WTC11 (cell line): ENCODE measurements at regions not wholly inside any gene's neighbourhood (a gene's known extent, or its start where the extent isn't known, plus 50 kb on each side); places are given as distances from the start of the nearest gene placed in this dataset.

Experiments used
- ATAC-seq: fragments of 200-7000 bp; cut with Tn5 transposase; 2 replicates; pipeline ENCODE4 v1.10.0; 2021; ENCODE audit warnings: mild to moderate bottlenecking, moderate library complexity
- CTCF ChIA-PET: fragments of 300-600 bp; sonication (Branson Sonifier 250); formaldehyde crosslinking; loops from one replicate; lab custom pipeline; 2021; ENCODE audit warnings: antibody characterized with exemption; lab: Charles Lee
- POLR2A ChIA-PET: fragments of 350-600 bp; sonication (Branson Sonifier 250); formaldehyde crosslinking; loops from one replicate; lab custom pipeline; 2021; ENCODE audit warnings: antibody characterized with exemption; lab: Charles Lee
- DNase-seq: peaks from one replicate; pipeline ENCODE4 v3.0.0; 2021; ENCODE audit warnings: low spot score
- H3K27ac Mint-ChIP-seq: 2 replicates; pipeline ENCODE4 v1.8.0; 2021; ENCODE audit warnings: mixed read lengths
- H3K27me3 Mint-ChIP-seq: 2 replicates; pipeline ENCODE4 v1.8.0; 2021; ENCODE audit warnings: low read depth, mild to moderate bottlenecking, moderate library complexity, mixed read lengths
- H3K36me3 Mint-ChIP-seq: 2 replicates; pipeline ENCODE4 v1.8.0; 2021; ENCODE audit warnings: mixed read lengths
- H3K4me1 Mint-ChIP-seq: 2 replicates; pipeline ENCODE4 v1.8.0; 2022; ENCODE audit warnings: mixed read lengths
- H3K4me3 Mint-ChIP-seq: 2 replicates; pipeline ENCODE4 v1.8.0; 2021; ENCODE audit warnings: mild to moderate bottlenecking, moderate library complexity, mixed read lengths
- H3K9me3 Mint-ChIP-seq: 2 replicates; pipeline ENCODE4 v1.8.0; 2021; ENCODE audit warnings: mixed read lengths
- AFF4 ChIP-seq: sonication (generic); formaldehyde crosslinking; IDR thresholded peaks from 2 replicates; pipeline ENCODE4 v1.8.1; 2023; ENCODE audit warnings: mild to moderate bottlenecking, missing genetic modification reagents, borderline replicate concordance
- AR ChIP-seq: fragments of 250-450 bp; sonication (Bioruptor Pico); IDR thresholded peaks from 2 replicates; pipeline ENCODE4 v1.9.0; 2021; ENCODE audit warnings: mild to moderate bottlenecking
- ATF2 ChIP-seq: sonication (generic); formaldehyde crosslinking; IDR thresholded peaks from 2 replicates; pipeline ENCODE4 v1.8.1; 2022; ENCODE audit warnings: low read depth, missing genetic modification reagents, borderline replicate concordance
- ERG ChIP-seq: fragments of 250-450 bp; sonication (Bioruptor Pico); IDR thresholded peaks from 2 replicates; pipeline ENCODE4 v1.8.0; 2021; ENCODE audit warnings: mild to moderate bottlenecking
- ETV6 ChIP-seq: sonication (generic); formaldehyde crosslinking; IDR thresholded peaks from 2 replicates; pipeline ENCODE4 v1.8.1; 2022; ENCODE audit warnings: mild to moderate bottlenecking, missing genetic modification reagents
- JAZF1 ChIP-seq: fragments of 250-450 bp; sonication (Bioruptor Pico); IDR thresholded peaks from 2 replicates; pipeline ENCODE4 v1.9.0; 2021; ENCODE audit warnings: moderate library complexity, mild to moderate bottlenecking, inconsistent platforms
- MAX ChIP-seq: sonication (generic); formaldehyde crosslinking; IDR thresholded peaks from 2 replicates; pipeline ENCODE4 v1.8.0; 2022; ENCODE audit warnings: mild to moderate bottlenecking, missing genetic modification reagents
- PRRX2 ChIP-seq: fragments of 250-450 bp; sonication (Bioruptor Pico); IDR thresholded peaks from 2 replicates; pipeline ENCODE4 v1.8.0; 2021; ENCODE audit warnings: mild to moderate bottlenecking
- SMAD3 ChIP-seq: sonication (generic); formaldehyde crosslinking; IDR thresholded peaks from 2 replicates; pipeline ENCODE4 v1.8.0; 2022; ENCODE audit warnings: missing genetic modification reagents, mild to moderate bottlenecking, borderline replicate concordance
- SP1 ChIP-seq: sonication (generic); formaldehyde crosslinking; conservative IDR thresholded peaks from 2 replicates; pipeline ENCODE4 v1.8.1; 2022; ENCODE audit warnings: missing genetic modification reagents
- ZNF121 ChIP-seq: sonication (generic); formaldehyde crosslinking; IDR thresholded peaks from 2 replicates; pipeline ENCODE4 v1.8.0; 2023; ENCODE audit warnings: missing genetic modification reagents
- ZNF281 ChIP-seq: sonication (generic); formaldehyde crosslinking; IDR thresholded peaks from 2 replicates; pipeline ENCODE4 v1.8.0; 2023; ENCODE audit warnings: mild to moderate bottlenecking, missing genetic modification reagents
- ZNF425 ChIP-seq: fragments of 250-450 bp; sonication (Bioruptor Pico); conservative IDR thresholded peaks from 2 replicates; pipeline ENCODE4 v1.9.0; 2021; ENCODE audit warnings: mild to moderate bottlenecking

- Mint-ChIP-seq H3K36me3 (no peaks in the 10 kb centered on the region), H3K27ac (peak overlapping the region; percentile 90)
- ATAC-seq = peak; percentile 74
- POLR2A ChIA-PET = no interaction called here
- peak; percentile 90 for TF ChIP-seq ZNF121 (CRISPR knock-in tag)
- no peak for TF ChIP-seq PRRX2 (CRISPR knock-in tag)
- no peak for TF ChIP-seq AFF4 (CRISPR knock-in tag)
- TF ChIP-seq ERG (CRISPR knock-in tag) = no peak
- TF ChIP-seq JAZF1 (CRISPR knock-in tag) = no peak
- no peak for TF ChIP-seq AR (CRISPR knock-in tag)
- no peak for TF ChIP-seq ZNF425 (CRISPR knock-in tag)
- TF ChIP-seq ETV6 (CRISPR knock-in tag) = peak; percentile 55
- TF ChIP-seq SMAD3 (CRISPR knock-in tag) = no peak
- TF ChIP-seq, all 79 proteins: peak for 2
- H3K9me3 Mint-ChIP-seq = no peaks in the 10 kb centered on the region
- DNase-seq = no peak
- no peaks in the 10 kb centered on the region for H3K27me3 Mint-ChIP-seq
- no peak overlapping the region for H3K4me3 Mint-ChIP-seq
- CTCF ChIA-PET = interaction anchor here (0.7 to 2.1 kb wide), 8 partner anchors 11 to 304 kb away, joined by 3 to 23 read pairs (median 5); partner anchors contain the start of gene MYLIP
- H3K4me1 Mint-ChIP-seq = peaks cover 78% of the 10 kb centered on the region
Observed at GRCh38 chr6:15912505-15913400, 216.1 kb upstream of the MYLIP start.

- Mint-ChIP-seq H3K4me3 (no peak overlapping the region), H3K27me3 (no peaks in the 10 kb centered on the region), H3K4me1 (peaks cover 83% of the 10 kb centered on the region), H3K9me3 (no peaks in the 10 kb centered on the region), H3K27ac (peak overlapping the region; percentile 90), H3K36me3 (no peaks in the 10 kb centered on the region)
- ChIA-PET POLR2A (no interaction called here), CTCF (interaction anchor here (1.0 to 2.1 kb wide), 7 partner anchors 10 to 272 kb away, joined by 3 to 23 read pairs (median 5); partner anchors contain the start of gene MYLIP)
- TF ChIP-seq SP1 (CRISPR knock-in tag) (no peak), ATF2 (CRISPR knock-in tag) (no peak), ZNF281 (CRISPR knock-in tag) (no peak), MAX (peak; percentile 21; the same call in 1 of the 2 replicates)
- DNase-seq (no peak), ATAC-seq (peak; percentile 61)
Observed at GRCh38 chr6:15911753-15912504, 217.0 kb upstream of the MYLIP start.
